IPS-15b (cell line): ENCODE measurements at regions not wholly inside any gene's neighbourhood (a gene's known extent, or its start where the extent isn't known, plus 50 kb on each side); places are given as distances from the start of the nearest gene placed in this dataset.

Experiments
- H3K27me3 ChIP-seq: one replicate; pipeline ENCODE4 v1.6.1; 2013; ENCODE audit warnings: low read length; ENCODE audit not compliant: control insufficient read depth, insufficient read depth
- H3K36me3 ChIP-seq: one replicate; pipeline ENCODE4 v1.6.1; 2013; ENCODE audit warnings: low read length; ENCODE audit not compliant: control insufficient read depth, insufficient read depth
- H3K4me1 ChIP-seq: one replicate; pipeline ENCODE4 v1.6.1; 2013; ENCODE audit warnings: mild to moderate bottlenecking, low read length; ENCODE audit not compliant: control insufficient read depth, insufficient read depth
- H3K4me3 ChIP-seq: one replicate; pipeline ENCODE4 v1.5.1; 2013; ENCODE audit warnings: low read depth, low read length
- H3K9ac ChIP-seq: one replicate; pipeline ENCODE4 v1.6.1; 2013; ENCODE audit warnings: low read depth, mild to moderate bottlenecking, low read length
- H3K9me3 ChIP-seq: one replicate; pipeline ENCODE4 v1.6.1; 2013; ENCODE audit warnings: mild to moderate bottlenecking, low read length; ENCODE audit not compliant: control insufficient read depth, insufficient read depth

DNA sequence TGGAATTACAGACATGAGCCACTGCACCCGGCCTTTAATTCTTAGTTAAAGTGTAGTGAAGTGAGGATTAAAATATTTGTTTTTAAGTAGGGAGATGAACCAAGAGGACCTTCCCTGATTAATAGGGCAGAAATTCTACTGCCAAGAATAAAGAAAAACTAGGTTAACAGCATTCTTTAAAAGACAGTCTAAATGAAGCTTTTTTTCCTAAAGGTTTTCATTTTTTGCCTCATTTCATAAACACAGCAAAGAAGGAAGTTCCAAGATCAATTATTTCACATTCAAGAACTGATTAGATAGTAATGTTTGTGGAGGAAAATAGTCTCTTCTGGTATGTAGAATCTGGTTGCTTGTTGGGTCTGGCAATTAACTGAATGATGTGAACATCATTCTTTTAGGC is 112.1 kb upstream of the ARSJ start:
- no peaks in the 10 kb centered on the region for H3K27me3 ChIP-seq
- no peak overlapping the region for H3K4me3 ChIP-seq
- H3K9me3 ChIP-seq, result no peaks in the 10 kb centered on the region
- H3K9ac ChIP-seq, result no peak overlapping the region
- no peaks in the 10 kb centered on the region for H3K36me3 ChIP-seq
- no peaks in the 10 kb centered on the region for H3K4me1 ChIP-seq

DNA sequence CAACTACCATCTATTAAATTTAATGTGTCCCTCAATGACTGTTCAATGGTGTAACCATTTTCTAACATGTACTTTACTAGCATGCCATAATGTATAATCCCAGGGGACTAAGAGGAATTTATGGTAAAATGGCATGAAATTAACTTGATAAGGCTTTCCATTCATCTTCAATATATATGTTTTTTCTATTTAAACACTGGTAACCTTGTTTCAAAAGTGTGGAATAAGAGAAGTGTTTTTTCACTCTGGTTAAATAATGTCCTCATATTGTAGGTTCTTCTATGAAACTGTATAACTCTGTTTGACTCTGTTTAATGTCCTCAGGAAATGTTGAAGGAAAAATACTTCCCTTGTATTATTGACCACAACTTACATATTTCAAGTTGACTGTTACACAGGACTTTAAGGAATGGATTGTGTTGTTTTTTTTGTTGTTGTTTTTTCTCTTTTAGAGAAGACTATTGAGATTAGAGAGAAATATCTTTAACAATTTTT is 113.8 kb upstream of the ARSJ start:
- H3K27me3 ChIP-seq, result no peaks in the 10 kb centered on the region
- H3K4me1 ChIP-seq, result no peaks in the 10 kb centered on the region
- H3K9me3 ChIP-seq, result no peaks in the 10 kb centered on the region

DNA sequence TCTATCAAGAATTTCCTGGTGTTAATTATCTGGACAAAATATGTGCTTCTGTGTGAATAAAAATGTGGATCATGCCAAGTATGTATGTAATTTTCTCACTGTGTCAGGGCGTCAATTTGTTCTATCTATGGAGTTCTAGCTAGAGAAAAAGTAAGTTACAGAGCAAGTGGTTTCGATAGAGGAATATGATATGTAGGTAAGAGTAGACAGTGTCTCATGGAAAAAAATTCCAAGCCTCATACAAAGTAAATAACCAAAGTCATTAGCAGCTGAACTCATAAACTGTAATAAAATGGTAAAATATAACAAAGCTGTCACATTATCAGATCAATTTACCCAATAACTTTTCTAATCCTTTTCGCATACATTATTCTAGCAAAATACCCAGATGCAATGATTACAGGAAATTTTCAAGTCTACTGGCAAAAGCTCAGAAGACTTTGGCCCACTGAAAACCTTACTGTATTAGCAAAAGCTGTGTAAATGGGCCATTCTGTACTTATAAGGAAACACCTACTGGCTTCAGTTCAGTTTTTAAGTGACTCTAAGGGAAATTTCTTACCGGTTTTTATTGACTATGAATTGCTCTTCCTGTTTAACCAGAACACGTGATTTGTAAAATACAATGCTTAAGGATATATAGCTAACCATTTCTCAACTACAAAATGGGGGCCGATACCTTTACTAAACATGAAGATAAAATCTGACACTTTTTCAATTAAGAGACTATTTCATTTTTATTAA is 121.0 kb upstream of the ARSJ start:
- Histone ChIP-seq H3K4me1 (no peaks in the 10 kb centered on the region), H3K4me3 (no peak overlapping the region), H3K27me3 (no peaks in the 10 kb centered on the region), H3K9me3 (no peaks in the 10 kb centered on the region), H3K9ac (no peak overlapping the region), H3K36me3 (no peaks in the 10 kb centered on the region)

More for the DNA sequence above, 113.8 kb upstream of the ARSJ start:
- Histone ChIP-seq H3K4me3 (no peak overlapping the region), H3K36me3 (no peaks in the 10 kb centered on the region), H3K9ac (no peak overlapping the region)

DNA sequence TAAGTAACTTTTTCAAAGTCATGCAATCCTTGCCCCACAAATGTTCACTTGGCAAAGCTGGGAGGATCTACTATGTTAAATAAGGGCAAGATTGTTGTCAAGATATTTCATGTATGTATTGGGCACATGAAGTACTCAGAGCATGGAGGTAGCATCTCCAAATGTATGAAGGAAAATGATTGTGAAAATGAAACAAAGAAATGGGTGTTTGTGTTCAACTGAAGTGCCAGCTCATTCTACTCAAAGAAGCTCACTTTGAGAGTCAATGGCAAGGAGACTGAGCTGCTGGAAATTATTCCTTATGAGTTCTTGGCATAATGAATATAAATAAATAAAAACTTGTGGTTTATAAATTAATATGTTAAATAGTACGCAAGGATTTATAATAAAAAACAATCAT is 124.5 kb upstream of the ARSJ start:
- Histone ChIP-seq H3K36me3 (no peaks in the 10 kb centered on the region), H3K9ac (no peak overlapping the region), H3K4me1 (no peaks in the 10 kb centered on the region), H3K9me3 (no peaks in the 10 kb centered on the region), H3K4me3 (no peak overlapping the region), H3K27me3 (no peaks in the 10 kb centered on the region)

DNA sequence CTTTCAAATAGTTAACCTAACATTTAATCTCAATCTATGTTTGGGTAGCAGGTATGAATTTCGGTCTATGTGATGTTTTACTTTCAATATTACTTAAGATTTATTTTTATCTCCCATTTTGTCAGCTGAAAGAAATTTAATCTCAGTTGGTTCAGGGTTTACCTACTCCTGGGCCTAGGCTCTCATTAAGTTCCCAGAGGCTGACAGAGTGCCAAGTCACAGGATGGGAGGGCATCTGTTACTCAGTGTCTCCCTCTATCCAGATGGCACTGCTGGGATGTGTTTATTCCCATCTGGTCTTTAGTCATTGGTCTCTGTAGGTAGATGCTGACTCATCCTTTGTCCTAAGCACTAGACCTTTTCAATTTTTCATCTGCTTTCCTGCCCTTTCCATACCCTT is 129.4 kb upstream of the ARSJ start:
- Histone ChIP-seq H3K4me1 (no peaks in the 10 kb centered on the region), H3K9me3 (no peaks in the 10 kb centered on the region), H3K9ac (no peak overlapping the region), H3K27me3 (no peaks in the 10 kb centered on the region), H3K36me3 (no peaks in the 10 kb centered on the region), H3K4me3 (no peak overlapping the region)

DNA sequence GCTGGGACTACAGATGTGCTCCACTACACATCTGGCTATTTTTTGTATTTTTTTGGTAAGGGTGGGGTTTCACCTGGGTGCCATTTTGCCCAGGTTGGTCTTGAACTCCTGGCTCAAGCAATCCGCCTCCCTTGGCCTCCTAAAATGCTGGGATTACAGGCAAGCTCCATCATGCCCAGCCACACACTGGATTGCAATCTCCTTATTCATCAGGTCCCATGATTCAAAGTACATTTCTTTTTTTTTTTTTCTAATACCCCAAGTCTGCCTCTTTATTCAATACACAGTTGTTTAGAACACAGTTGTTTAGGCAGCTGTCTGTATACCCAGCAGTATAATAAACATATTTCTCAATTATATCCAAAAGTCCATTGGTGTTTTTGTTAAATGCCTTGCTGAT is 130.3 kb upstream of the ARSJ start:
- Histone ChIP-seq H3K9ac (no peak overlapping the region), H3K4me1 (no peaks in the 10 kb centered on the region), H3K27me3 (no peaks in the 10 kb centered on the region), H3K9me3 (no peaks in the 10 kb centered on the region), H3K36me3 (no peaks in the 10 kb centered on the region), H3K4me3 (no peak overlapping the region)

DNA sequence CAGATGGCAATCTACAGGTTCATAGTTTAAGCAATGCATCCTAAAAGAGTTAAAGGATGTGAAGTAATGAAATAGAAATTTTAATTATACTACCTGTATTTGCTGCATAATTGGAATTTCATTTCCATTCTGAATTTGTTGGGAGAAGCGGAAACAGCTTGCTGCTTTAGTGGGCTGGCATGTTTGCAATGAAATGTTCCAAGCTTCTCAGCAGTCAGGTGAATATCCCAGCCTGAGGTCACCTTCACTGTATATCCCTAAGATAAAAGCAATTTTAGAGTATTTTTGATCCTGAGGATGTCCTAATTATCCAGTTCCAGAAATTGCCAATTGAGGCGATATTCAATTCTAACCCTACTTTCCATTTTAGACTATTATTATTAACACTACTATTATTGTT is 136.1 kb upstream of the ARSJ start:
- H3K36me3 ChIP-seq, result no peaks in the 10 kb centered on the region
- no peak overlapping the region for H3K9ac ChIP-seq
- H3K4me1 ChIP-seq, result no peaks in the 10 kb centered on the region
- H3K9me3 ChIP-seq, result no peaks in the 10 kb centered on the region
- no peak overlapping the region for H3K4me3 ChIP-seq
- no peaks in the 10 kb centered on the region for H3K27me3 ChIP-seq

DNA sequence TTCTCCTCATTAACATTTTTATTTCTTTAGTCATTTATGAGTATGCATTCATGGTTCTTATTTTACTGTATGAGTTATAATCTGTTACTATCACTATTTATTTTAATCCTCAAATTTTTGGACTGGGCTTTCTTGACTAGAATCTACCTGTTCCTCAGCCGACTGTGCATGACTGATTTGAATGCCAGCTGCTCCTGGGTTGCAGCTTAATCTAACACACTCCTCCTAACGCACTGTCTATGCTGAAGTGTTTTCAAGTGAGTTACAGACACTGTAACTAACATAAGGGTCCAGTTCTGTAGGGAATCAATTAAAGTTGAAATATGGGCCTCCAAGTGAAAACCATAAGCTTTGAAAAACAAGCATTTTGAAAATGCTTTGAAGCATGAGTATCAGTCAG is 137.4 kb upstream of the ARSJ start:
- no peaks in the 10 kb centered on the region for H3K9me3 ChIP-seq
- H3K9ac ChIP-seq, result no peak overlapping the region
- H3K36me3 ChIP-seq, result no peaks in the 10 kb centered on the region
- H3K27me3 ChIP-seq, result no peaks in the 10 kb centered on the region
- no peaks in the 10 kb centered on the region for H3K4me1 ChIP-seq
- H3K4me3 ChIP-seq, result no peak overlapping the region

DNA sequence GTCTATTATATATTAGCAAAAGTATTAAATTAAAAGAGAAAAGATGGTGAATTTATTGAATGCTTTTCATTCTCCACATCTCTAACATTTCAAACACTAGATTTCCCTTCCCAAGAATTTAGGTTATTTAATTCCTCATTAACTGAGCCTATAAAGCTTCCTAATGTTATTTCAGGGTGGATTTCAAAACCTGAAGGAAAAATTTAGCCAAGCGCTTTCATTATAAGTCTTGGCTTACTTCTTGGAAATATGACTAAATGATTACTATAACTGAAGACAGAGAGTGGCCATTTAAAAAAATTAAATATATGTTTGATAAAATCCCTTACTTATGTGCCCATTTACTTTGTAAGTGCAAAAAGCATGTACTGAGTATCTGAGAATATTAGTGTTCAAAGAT is 141.8 kb upstream of the ARSJ start:
- H3K4me3 ChIP-seq, result no peak overlapping the region
- H3K36me3 ChIP-seq, result no peaks in the 10 kb centered on the region
- no peak overlapping the region for H3K9ac ChIP-seq
- H3K9me3 ChIP-seq, result no peaks in the 10 kb centered on the region
- H3K27me3 ChIP-seq, result no peaks in the 10 kb centered on the region
- H3K4me1 ChIP-seq, result no peaks in the 10 kb centered on the region

DNA sequence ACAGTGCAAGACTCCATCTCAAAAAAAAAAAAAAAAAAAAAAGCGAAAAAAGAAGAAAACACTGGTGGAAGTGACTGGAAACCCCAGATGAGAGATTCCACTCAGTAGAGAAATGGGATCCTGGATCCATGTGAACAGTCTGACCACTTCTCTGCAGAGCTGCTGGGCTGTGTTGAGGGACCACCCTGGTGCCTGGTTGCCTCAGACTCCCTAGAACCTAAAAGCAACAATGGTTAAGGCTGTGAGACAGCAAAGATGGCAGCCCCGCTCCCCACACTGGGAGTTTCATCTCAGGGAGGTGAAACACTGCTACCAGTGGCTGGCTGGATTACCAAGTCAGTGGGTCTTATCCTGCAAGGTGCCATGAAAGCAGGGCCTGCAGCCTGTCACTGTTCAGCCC is 152.8 kb upstream of the ARSJ start:
- H3K9ac ChIP-seq, result no peak overlapping the region
- H3K9me3 ChIP-seq, result no peaks in the 10 kb centered on the region
- H3K27me3 ChIP-seq, result no peaks in the 10 kb centered on the region
- peaks cover 6% of the 10 kb centered on the region for H3K4me1 ChIP-seq
- H3K4me3 ChIP-seq, result no peak overlapping the region
- H3K36me3 ChIP-seq, result no peaks in the 10 kb centered on the region

DNA sequence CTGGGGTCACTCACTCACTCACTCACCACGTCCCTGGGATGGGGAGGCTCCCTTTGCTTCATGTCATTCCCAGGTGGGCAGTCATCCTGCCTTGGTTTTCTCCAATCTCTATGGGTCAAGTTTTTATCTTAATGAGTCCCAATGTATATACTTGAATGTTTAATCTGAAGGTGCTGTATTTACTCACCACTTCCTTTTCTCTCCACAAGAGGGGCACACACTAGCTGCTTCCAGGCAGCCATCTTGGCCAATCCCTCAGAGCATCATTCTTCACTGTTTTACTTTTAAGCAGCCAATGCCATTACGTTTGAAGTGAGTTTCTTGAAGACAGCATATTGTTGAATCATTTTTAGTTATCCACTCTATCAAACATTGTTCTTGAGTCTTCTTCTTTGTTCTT is 153.4 kb upstream of the ARSJ start:
- H3K4me3 ChIP-seq, result no peak overlapping the region
- no peak overlapping the region for H3K9ac ChIP-seq
- no peaks in the 10 kb centered on the region for H3K36me3 ChIP-seq
- no peaks in the 10 kb centered on the region for H3K27me3 ChIP-seq
- H3K9me3 ChIP-seq, result no peaks in the 10 kb centered on the region
- H3K4me1 ChIP-seq, result peaks cover 6% of the 10 kb centered on the region

DNA sequence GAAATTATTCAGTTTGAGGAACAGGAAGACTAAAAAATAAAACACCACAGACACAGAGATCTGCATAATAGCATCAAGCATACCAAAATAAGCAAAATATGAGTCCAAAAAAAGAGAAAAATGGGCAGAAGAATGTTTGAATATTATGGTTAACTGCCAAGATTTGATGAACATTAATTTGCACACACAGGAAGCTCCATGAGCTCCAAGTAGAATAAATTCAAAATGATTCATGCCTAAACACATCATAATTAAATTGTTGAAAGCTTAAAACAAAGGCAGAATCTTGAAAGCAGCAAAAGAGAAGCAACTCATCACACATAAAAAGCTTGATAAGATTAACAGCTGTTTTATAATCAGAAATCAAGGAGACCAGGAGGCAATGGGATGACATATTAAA is 156.6 kb upstream of the ARSJ start:
- Histone ChIP-seq H3K9me3 (no peaks in the 10 kb centered on the region), H3K4me1 (peaks cover 6% of the 10 kb centered on the region), H3K36me3 (no peaks in the 10 kb centered on the region), H3K27me3 (no peaks in the 10 kb centered on the region), H3K9ac (no peak overlapping the region), H3K4me3 (no peak overlapping the region)
